HG02642 (cell line): ENCODE measurements at regions not wholly inside any gene's neighbourhood (a gene's known extent, or its start where the extent isn't known, plus 50 kb on each side); places are given as distances from the start of the nearest gene placed in this dataset.
"Not testable (repeated sequence)": the region's sequence is repeated elsewhere in the genome, so short reads cannot be mapped to it uniquely, and the experiment has no call there.

Experiments used
- ATAC-seq: cut with Tn5 transposase; IDR thresholded peaks from one replicate; pipeline ENCODE4 v1.9.1; 2021; ENCODE audit warnings: mild to moderate bottlenecking; ENCODE audit not compliant: unreplicated experiment, poor library complexity

GRCh38 chr15:100733101-100733842 is 130.9 kb downstream of the ASB7 start:
- no peak for ATAC-seq

DNA sequence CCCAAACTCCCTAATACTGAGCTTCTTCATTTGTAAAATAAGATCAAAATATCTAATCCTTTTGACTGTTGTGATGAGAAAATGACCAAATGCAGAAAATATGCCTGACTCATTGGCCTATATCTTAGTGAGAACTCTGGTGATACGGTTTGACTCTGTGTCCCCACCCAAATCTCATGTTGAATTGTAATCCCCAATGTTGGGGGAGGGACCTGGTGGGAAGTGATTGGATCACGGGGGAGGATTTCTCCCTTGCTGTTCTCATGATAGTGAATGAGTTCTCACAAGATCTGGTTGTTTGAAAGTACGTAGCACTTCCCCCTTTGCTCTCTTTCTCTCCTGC is 131.4 kb downstream of the ASB7 start:
- not testable (repeated sequence) for ATAC-seq

DNA sequence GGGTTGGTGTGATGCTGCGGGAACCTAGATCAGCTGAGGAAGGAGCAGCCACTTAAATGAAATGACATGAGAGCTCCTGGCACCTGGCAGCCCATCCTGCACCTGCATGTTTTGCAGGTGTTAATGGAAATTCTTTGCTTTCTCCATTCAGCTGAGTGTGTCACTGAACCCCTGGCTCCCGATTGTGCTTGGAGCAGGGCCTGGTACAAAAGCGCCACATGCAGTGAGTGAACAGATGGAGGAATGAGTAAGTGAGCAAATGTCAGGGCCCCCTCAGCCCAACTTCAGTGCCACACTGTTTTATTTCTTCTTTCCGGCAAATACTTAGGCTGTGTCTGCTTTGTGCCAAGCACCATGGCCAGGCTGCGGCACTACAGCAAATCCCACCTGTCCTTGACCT is 132.2 kb downstream of the ASB7 start:
- ATAC-seq = no peak

DNA sequence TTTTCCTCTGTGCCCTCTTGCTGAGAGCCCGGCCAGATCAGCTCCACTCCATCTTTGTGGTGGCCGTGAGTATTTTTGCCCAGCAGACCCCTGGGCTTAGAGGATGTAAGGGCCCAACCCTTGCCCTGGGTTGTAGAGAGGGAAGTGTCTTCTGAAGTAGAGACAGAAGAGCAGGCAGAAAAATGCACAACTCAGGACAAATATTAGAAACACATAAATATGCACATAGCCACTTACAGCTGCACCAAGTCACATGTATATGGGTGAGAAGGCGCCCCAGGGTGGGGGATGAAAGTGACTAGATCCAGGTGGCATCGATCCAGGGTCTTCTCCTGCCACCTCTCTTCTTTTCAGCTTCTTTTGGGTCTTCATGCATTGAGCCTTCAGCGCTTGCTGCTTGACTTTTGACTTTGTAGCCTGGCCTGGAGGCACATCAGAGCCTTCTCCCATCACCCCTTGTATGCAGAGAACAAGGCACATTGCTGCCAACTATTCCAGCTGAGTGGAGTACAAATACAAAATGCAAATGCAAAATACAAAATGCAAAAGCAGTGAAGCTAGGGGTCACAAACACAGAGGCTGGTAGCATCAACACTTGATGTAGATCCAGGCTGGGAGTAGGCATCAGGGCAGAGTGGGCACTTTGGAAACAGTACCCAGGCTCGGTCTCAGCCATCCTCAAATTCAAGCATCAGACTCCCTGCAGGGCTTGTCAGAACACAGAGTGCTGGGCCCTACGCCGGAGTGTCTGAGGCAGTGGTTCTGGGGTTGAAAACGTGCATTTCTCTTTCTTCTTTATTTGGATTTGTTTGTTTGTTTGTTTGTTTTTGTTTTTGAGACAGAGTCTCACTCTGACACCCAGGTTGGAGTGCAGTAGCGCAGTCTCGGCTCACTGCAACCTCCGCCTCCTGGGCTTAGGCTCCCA is 133.0 kb downstream of the ASB7 start:
- no peak for ATAC-seq

DNA sequence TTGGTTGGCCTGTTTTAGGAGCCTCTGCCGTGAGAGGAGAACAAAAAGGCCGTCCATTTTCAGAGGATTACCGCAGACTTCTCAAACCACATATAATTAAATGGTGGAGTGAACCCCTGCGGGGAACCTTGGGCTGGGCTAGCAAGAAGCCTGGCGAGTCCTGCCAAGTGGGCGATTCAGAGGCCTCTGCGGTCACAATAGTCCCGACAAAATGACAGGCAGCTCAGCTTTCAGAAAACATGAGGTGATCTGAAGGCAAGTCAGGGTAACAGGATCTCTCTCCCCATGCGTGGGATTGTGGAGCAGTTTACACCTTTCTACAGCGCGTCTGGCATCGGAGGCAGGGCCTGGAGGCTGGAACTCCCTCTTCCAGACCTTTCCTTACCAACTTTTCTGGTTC is 134.8 kb downstream of the ASB7 start:
- ATAC-seq = no peak

- ATAC-seq = no peak
Measured at GRCh38 chr15:100738614-100739013, 136.2 kb downstream of the ASB7 start.

DNA sequence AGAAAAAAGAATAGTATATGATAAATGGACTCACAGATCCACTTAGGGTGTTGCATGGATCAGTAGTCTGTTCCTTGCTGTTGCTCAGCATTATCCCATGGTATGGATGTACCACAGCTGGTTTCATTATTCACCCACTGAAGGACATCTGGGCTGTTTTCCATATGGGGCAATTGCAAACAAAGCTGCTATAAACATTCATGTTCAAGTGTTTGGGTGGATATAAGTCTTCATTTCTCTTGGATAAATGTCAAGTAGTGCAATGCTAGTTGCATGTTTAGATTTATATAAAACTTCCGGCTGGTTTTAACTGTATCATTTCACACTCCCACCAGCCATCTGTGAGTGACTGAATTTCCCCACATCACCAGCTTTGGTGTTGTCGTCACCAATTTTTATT is 137.7 kb downstream of the ASB7 start:
- ATAC-seq = no peak

GRCh38 chr15:100751585-100751984 is 128.0 kb upstream of the ALDH1A3 start:
- no peak for ATAC-seq

DNA sequence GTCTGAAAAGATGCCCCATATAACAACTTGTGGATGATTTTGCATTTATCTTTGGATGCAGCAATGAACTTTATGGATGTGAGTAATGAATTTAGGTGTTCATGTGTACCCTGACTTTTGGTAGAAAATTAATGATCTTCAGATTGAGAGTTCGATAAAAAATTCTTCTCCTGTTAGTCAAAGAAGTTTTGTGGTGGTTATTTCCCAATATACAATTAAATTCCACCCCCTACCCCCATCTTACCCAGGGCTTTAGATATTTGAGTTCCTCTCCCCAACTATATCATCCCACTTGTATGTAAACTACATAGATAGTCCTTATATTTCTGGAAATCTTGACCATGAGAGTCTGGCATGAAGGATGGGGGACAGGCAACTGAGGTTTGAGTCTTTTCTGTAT is 126.1 kb upstream of the ALDH1A3 start:
- ATAC-seq = no peak

DNA sequence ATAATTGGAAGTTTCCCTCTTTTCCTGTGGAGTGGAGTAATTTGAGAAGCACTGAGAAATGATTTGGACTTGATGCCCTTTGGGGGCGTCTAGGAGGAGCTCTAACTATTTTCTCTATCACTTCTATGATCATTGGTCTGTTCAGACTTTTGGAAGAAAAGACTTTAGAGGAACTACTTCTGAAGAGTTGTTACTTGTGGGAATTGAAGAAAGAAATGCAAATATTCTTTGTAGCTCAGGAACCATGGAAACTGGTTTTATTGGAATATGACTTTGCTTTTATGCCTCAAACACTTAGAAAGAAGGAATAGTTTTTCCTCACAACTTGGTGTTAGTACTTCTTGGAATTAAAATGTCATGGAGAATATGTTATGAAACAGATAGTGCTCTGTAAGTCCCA is 122.0 kb upstream of the ALDH1A3 start:
- ATAC-seq = no peak

GRCh38 chr15:100758555-100758954 is 121.1 kb upstream of the ALDH1A3 start:
- ATAC-seq = no peak

GRCh38 chr15:100759106-100759505 is 120.5 kb upstream of the ALDH1A3 start:
- ATAC-seq = no peak

GRCh38 chr15:100759698-100760356 is 119.8 kb upstream of the ALDH1A3 start:
- no peak for ATAC-seq

DNA sequence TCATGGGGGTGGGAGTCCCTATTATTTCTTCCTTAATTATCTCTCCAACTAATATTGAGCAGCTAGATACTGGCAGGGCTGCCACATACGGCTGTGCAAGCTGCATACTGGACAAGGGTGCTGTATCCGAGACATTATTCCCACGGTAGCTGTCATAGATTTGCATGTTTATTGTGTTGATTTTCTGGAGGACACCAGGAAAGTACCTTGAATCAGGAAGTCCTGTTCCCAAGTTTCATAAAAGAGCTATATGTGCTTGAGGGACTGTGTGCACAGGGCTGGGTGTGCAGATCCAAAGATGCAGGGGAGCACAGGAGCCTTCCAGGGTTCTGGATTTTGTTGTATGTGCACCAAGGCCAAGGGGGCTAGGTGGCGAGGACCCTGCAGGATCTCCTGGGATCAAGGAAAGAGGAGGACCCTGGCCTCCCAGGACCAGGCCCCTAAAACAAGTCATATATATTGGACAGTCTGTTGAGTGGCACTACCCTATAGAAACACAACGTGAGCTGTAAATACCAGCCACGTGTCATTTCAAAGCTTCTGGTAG is 119.2 kb upstream of the ALDH1A3 start:
- no peak for ATAC-seq

- ATAC-seq = no peak
Measured at GRCh38 chr15:100761290-100761935, 118.2 kb upstream of the ALDH1A3 start.

DNA sequence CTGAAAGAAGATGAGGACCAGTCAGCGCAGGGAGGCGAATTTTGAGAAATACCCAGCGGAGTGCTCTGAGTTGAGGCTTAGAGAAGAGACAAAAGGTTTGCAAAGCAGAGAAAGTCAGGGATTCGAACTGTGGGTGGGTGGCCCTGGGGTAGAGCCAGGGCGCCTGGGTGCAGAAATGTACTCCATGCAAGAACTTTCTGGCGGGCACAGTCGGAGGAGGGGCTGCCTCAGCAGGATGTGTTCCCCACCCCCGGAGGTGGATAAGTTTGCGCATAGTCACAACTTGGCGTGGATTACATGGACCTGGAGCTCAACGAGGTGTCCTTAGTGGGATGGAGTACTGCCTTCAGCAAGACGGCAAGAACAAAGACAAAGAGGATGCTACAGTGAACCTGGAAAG is 117.3 kb upstream of the ALDH1A3 start:
- no peak for ATAC-seq

DNA sequence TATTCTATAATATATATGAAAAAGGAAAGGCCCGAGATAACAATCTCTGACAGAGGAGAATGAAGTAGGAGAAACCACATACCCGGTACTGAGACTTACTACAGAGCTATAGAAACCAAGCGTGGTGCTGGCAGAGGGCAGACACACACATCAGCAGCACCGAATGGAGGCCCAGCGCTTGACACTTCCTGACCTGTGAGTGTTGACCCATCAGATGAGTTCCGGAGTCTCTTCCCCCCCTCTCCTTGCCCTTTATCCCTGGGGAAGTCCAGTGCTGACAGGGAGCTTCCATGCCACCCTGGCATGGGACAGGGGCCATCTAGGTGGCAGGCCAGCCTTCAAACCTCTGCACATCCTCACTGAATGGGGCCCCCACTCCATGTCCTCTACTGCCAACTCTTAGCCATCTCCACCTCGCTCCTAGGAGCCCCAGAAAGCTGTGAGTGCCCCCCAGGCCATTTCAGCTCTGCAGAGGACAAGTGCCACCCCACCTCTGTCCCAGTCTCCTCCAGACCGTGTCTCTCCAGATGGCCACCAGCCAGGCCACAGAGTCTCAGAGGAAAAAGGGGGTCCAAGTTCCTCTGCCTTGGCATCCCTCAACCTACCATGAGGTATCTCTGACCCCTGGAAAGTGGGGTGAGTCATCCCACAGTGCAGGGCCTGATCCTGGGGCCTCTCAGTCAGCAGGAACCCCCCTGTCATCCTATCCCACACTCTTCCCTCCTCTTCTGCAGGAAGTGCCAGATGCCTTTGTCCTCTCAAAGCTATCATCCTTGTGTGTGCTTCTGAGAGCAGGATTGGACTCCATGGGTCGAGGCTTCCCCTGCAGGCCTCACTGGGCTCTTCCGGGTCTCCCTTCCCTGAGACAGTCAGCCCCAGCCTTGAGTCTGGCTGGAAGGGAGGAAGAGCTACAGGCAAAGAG is 116.5 kb upstream of the ALDH1A3 start:
- ATAC-seq = no peak

DNA sequence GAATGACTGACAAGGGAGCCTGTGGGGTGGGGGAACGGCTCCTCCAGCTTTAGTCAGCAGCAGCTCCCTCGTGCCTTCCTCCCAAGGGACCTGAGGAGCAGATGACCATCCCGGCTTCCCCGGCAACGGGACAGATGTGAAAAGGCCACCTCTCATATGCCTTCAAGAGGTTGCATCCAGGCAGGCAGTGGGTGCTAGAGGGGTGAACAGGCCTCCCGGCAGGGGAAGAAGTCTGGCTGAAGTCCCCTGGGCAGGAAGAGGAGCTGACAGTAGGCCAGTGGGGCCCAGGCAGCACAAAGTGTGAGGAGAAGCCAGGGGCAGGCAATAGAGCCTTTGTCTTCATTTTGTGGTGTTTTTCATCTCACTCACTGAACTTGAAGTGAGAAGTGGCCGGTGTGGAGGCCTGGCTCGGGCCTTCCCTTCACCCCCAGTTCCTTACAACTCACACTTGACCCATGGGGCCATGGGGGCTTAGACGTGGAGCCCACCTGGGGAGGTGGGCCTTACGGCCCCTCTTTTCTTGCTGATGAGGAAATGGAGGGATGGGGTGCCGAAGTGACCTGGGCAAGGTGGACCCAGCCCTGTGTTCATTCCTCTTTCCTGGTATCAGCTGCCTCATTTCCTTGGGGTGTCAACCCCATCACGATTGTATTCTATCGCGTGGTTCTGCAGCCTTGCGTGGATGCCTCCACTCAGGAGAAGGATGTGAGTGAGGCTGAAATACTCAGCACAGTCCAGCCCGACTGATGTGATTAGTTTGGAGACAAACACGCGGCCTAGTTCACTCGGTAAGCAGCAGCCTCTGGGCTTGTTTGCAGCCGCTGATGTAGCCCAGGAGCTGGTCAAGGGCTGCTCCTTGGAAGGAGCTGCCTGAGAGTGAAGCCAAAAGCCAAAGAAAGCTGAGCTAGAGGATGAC is 115.5 kb upstream of the ALDH1A3 start:
- no peak for ATAC-seq
